ENCODE measurements at regions not wholly inside any gene's neighbourhood (a gene's known extent, or its start where the extent isn't known, plus 50 kb on each side); places are given as distances from the start of the nearest gene placed in this dataset.
"Not testable (repeated sequence)": the region's sequence is repeated elsewhere in the genome, so short reads cannot be mapped to it uniquely, and the experiment has no call there.

- no peak overlapping the region for H3K4me3 ChIP-seq (replicated peaks in 1 of 3)
- WGBS, 2 donors: 33 to 67% methylated on average over 1 of the region's 1 CpG
- intact Hi-C loops (cut with DNase I): no loop called here
- no peak overlapping the region for H3K27ac ChIP-seq
- H3K4me1 ChIP-seq: no peaks in the 10 kb centered on the region
- H3K27me3 ChIP-seq: no peaks in the 10 kb centered on the region
- H3K36me3 ChIP-seq: no peaks in the 10 kb centered on the region
- DNase-seq: no peak
- TF ChIP-seq CTCF (IDR thresholded peaks at IDR 0.05): no peak
- no peak for TF ChIP-seq POLR2A (IDR thresholded peaks at IDR 0.05)
- no peaks in the 10 kb centered on the region for H3K9me3 ChIP-seq
Observed at GRCh38 chr2:118580651-118581050, 266.8 kb downstream of the EN1 start.

- intact Hi-C loops (cut with DNase I): no loop called here
- Histone ChIP-seq H3K9me3 (no peaks in the 10 kb centered on the region), H3K4me3 (replicated peaks in 1 of 3) (no peak overlapping the region), H3K36me3 (no peaks in the 10 kb centered on the region), H3K27ac (no peak overlapping the region), H3K4me1 (no peaks in the 10 kb centered on the region), H3K27me3 (no peaks in the 10 kb centered on the region)
- TF ChIP-seq POLR2A (IDR thresholded peaks at IDR 0.05): no peak
- TF ChIP-seq CTCF (IDR thresholded peaks at IDR 0.05): no peak
- WGBS, 2 donors: 70 to 74% methylated on average over 2 of the region's 2 CpGs
- DNase-seq: no peak
Observed at GRCh38 chr2:118580107-118580506, 267.3 kb downstream of the EN1 start.

GRCh38 chr2:118577202-118577601 lies 270.2 kb downstream of the EN1 start:
- Histone ChIP-seq H3K9me3 (no peaks in the 10 kb centered on the region), H3K27ac (no peak overlapping the region), H3K36me3 (no peaks in the 10 kb centered on the region), H3K27me3 (no peaks in the 10 kb centered on the region), H3K4me3 (replicated peaks in 1 of 3) (no peak overlapping the region), H3K4me1 (no peaks in the 10 kb centered on the region)
- 59 to 81% methylated on average over 2 of the region's 2 CpGs for WGBS, 2 donors
- TF ChIP-seq CTCF (IDR thresholded peaks at IDR 0.05): no peak
- no peak for TF ChIP-seq POLR2A (IDR thresholded peaks at IDR 0.05)
- no peak for DNase-seq
- intact Hi-C loops (cut with DNase I): no loop called here

DNA sequence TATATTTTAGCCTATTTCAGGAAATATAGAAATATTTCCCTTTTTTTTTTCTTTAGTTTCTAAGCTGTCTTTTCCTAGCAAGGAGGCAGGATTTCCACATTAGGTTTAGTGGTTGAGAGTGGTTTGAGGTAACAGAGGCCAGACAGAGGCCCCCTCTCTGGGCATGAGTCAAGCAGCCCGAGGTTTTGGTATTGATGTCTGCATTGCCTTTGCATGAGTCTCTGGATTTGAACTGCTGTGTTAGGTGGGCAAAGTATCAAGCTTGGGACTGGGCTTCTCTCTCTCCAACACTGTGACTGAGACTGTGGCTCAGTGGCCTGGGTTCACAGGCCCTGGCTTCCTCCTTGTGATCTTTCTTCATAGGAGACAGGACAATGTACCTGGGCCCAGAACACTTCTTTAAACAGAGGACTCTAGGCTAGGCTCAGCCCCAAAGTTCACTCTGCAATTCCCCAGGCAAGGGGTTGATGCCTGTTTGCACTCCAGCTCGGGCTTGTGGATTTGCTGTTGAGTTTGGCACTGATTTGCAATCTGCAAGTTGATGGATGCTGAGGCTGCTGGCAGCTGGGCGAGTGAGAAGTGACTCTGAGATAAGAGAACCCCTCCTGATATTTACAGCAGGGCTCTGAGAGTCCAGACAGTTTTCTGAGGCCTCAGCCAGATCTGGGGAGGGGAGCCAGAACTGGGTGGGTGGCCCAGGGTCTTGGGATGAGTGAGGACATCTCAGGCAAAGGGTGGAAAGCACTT lies 271.2 kb downstream of the EN1 start:
- Histone ChIP-seq H3K4me1 (no peaks in the 10 kb centered on the region), H3K4me3 (replicated peaks in 1 of 3) (no peak overlapping the region), H3K27me3 (no peaks in the 10 kb centered on the region), H3K36me3 (no peaks in the 10 kb centered on the region), H3K9me3 (no peaks in the 10 kb centered on the region), H3K27ac (no peak overlapping the region)
- WGBS, 2 donors: 51 to 57% methylated on average over 3 of the region's 3 CpGs
- no peak for TF ChIP-seq CTCF (IDR thresholded peaks at IDR 0.05)
- no peak for TF ChIP-seq POLR2A (IDR thresholded peaks at IDR 0.05)
- intact Hi-C loops (cut with DNase I): no loop called here
- DNase-seq: no peak

DNA sequence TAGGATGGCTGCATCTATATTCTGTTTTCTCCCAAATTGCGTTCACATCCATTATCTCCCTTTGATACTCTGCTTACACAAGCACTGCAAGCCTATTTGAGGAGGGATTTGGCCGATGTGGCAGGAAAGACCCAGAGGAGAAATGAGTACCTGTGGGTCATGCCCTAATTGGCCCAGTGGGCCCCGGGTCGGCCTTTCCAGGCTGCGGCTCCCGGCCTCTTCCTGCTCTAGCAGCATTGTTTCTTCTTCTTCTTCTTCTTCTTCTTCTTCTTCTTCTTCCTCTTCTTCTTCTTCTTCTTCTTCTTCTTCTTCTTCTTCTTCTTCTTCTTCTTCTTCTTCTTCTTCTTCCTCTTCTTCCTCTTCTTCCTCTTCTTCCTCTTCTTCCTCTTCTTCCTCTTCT lies 275.1 kb downstream of the EN1 start:
- H3K36me3 ChIP-seq; DNase-seq; H3K9me3 ChIP-seq; H3K27me3 ChIP-seq; intact Hi-C loops (cut with DNase I); H3K4me1 ChIP-seq; H3K27ac ChIP-seq; H3K4me3 ChIP-seq (replicated peaks in 1 of 3): not testable (repeated sequence)
- 86 to 90% methylated on average over 6 of the region's 6 CpGs for WGBS, 2 donors

Data from thyroid gland (tissue), 4 donors.